GM12875 (cell line): ENCODE measurements at regions not wholly inside any gene's neighbourhood (a gene's known extent, or its start where the extent isn't known, plus 50 kb on each side); places are given as distances from the start of the nearest gene placed in this dataset.

ENCODE experiments used
- H3K4me3 ChIP-seq: one replicate; pipeline ENCODE4 v1.5.1; 2011; ENCODE audit warnings: low read depth, low read length, control low read depth
- CTCF ChIP-seq: IDR thresholded peaks from 2 replicates; pipeline ENCODE4 v1.5.1; 2011; ENCODE audit warnings: low read depth, mild to moderate bottlenecking, control low read depth, inconsistent platforms, low read length, moderate library complexity, borderline replicate concordance; ENCODE audit not compliant: insufficient read depth

GRCh38 chr2:145258903-145259579 lies 739.1 kb upstream of the ZEB2 start:
- H3K4me3 ChIP-seq, result no peak overlapping the region
- TF ChIP-seq CTCF, result no peak

- TF ChIP-seq CTCF, result no peak
- no peak overlapping the region for H3K4me3 ChIP-seq
Observed at GRCh38 chr2:145257931-145258330, 738.0 kb upstream of the ZEB2 start.

- H3K4me3 ChIP-seq, result no peak overlapping the region
- TF ChIP-seq CTCF, result no peak
Observed at GRCh38 chr2:145256551-145256950, 736.6 kb upstream of the ZEB2 start.

- no peak for TF ChIP-seq CTCF
- H3K4me3 ChIP-seq, result no peak overlapping the region
Observed at GRCh38 chr2:145254291-145254690, 734.4 kb upstream of the ZEB2 start.

GRCh38 chr2:145253492-145253891 lies 733.6 kb upstream of the ZEB2 start:
- H3K4me3 ChIP-seq, result no peak overlapping the region
- TF ChIP-seq CTCF, result no peak

- no peak overlapping the region for H3K4me3 ChIP-seq
- TF ChIP-seq CTCF, result no peak
Observed at GRCh38 chr2:145245268-145245870, 725.5 kb upstream of the ZEB2 start.

- TF ChIP-seq CTCF, result no peak
- no peak overlapping the region for H3K4me3 ChIP-seq
Observed at GRCh38 chr2:145235312-145235711, 715.4 kb upstream of the ZEB2 start.
